MG63 (cell line): ENCODE measurements at regions not wholly inside any gene's neighbourhood (a gene's known extent, or its start where the extent isn't known, plus 50 kb on each side); places are given as distances from the start of the nearest gene placed in this dataset.
"Not testable (repeated sequence)": the region's sequence is repeated elsewhere in the genome, so short reads cannot be mapped to it uniquely, and the experiment has no call there.

ENCODE experiments used
- DNase-seq: peaks from one replicate; pipeline ENCODE4 v3.0.0-alpha.2; 2020
- H3K27me3 ChIP-seq: fragments of 250-450 bp; sonication (Bioruptor Pico); 2 replicates; pipeline ENCODE4 v1.5.1; 2020; ENCODE audit warnings: mild to moderate bottlenecking, moderate library complexity
- H3K36me3 ChIP-seq: fragments of 250-450 bp; sonication (Bioruptor Pico); 2 replicates; pipeline ENCODE4 v1.5.1; 2020; ENCODE audit warnings: mild to moderate bottlenecking, moderate library complexity
- H3K4me3 ChIP-seq: fragments of 250-450 bp; sonication (Bioruptor Pico); 2 replicates; pipeline ENCODE4 v1.5.1; 2020; ENCODE audit warnings: mild to moderate bottlenecking, moderate library complexity
- H3K9me3 ChIP-seq: fragments of 250-450 bp; sonication (Bioruptor Pico); 2 replicates; pipeline ENCODE4 v1.5.1; 2020; ENCODE audit warnings: mild to moderate bottlenecking, moderate library complexity

DNA sequence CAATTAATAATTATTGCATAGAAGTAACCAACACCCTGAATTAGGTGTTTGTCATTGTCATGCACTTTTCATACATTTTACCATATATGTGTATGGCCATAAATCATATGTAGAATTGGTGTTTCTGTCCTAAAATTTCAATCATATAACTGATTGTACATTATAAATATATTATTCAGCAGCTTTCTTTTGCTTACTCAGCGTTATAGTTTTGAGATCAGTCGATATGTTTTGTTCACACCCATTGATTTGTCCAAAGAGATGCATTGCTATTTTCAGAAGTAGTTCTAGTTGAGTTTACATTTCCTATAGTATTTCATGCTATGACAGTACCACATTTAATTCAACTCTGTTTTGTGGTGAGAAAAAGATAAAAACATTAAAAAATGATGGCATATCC is 50.5 kb upstream of the PARP4 start:
- no peaks in the 10 kb centered on the region for H3K9me3 ChIP-seq
- no peak overlapping the region for H3K4me3 ChIP-seq
- DNase-seq, result no peak
- H3K36me3 ChIP-seq, result no peaks in the 10 kb centered on the region
- H3K27me3 ChIP-seq, result no peaks in the 10 kb centered on the region

- peak; percentile 16 for DNase-seq
Observed at GRCh38 chr13:24563971-24564370, 51.4 kb upstream of the PARP4 start.

DNA sequence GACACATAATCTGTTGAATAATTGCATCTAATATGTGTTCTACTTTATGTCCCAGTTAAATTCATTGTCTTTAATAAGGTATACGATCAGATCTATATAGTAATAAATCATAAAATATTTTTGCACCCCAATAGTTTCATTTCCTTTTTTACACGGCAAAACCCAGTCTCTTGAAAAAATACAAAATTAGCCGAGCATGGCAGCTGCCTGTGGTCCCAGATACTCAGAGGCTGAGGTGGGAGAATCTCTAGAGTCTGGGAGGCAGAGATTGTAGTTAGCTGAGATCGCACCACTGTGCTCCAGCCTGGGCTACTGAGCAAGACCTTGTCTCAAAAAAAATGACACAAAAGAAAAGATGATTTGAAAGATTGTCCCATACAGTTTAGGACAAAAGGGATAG is 52.3 kb upstream of the PARP4 start:
- Histone ChIP-seq H3K27me3 (no peaks in the 10 kb centered on the region), H3K9me3 (no peaks in the 10 kb centered on the region), H3K4me3 (no peak overlapping the region), H3K36me3 (no peaks in the 10 kb centered on the region)
- no peak for DNase-seq

More at GRCh38 chr13:24563971-24564370, 51.4 kb upstream of the PARP4 start:
- not testable (repeated sequence) for H3K9me3 ChIP-seq, H3K4me3 ChIP-seq, H3K27me3 ChIP-seq, H3K36me3 ChIP-seq

- H3K36me3 ChIP-seq, H3K27me3 ChIP-seq, DNase-seq, H3K4me3 ChIP-seq, H3K9me3 ChIP-seq: not testable (repeated sequence)
Observed at GRCh38 chr13:24567593-24567992, 55.0 kb upstream of the PARP4 start.

- Histone ChIP-seq H3K27me3 (no peaks in the 10 kb centered on the region), H3K4me3 (no peak overlapping the region), H3K36me3 (no peaks in the 10 kb centered on the region), H3K9me3 (peaks cover 7% of the 10 kb centered on the region)
- DNase-seq, result no peak
Observed at GRCh38 chr13:24574847-24575246, 62.3 kb upstream of the PARP4 start.

DNA sequence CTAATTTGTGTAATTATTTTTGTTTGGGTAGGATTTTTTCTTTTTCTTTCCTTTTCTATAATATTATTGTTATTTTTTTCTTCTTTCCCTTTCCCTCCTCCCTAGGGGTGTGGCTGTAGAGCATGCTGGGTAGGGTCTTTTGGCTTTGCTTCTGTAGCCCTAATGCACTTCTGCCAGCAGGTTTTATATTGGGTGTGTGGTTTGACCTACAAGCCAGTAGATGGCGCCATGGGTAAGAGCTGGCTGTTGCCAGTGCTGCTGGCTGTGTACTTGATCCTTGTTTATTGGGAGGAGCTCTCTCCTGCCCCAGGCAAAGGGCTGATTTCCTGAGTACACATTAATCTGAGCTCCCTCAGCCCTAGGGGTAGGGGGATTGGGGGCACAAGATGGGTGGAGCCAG is 67.7 kb upstream of the PARP4 start:
- peak overlapping the region; percentile 15 for H3K4me3 ChIP-seq
- peak; percentile 23 for DNase-seq
- H3K27me3 ChIP-seq, result not testable (repeated sequence)

DNA sequence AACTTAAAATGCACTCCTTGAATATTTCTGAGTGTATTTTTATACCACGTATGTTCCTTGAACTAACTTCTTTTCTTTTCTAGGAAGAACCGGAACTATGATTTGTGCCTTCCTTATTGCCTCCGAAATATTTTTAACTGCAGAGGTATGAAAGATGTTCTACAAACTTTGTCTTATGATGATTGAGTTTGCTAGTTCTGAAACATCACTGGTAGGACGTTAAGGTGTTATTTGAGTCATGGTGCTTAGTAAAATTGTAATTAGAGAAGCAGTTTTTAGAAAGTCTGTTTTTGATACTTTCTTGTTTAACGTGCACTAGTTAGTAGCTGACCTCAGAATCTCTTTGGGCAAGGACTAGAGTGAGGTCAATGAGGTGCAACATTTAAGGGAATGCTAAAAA is 69.0 kb upstream of the PARP4 start:
- not testable (repeated sequence) for H3K9me3 ChIP-seq, H3K4me3 ChIP-seq, DNase-seq, H3K36me3 ChIP-seq, H3K27me3 ChIP-seq

More for the DNA sequence above, 67.7 kb upstream of the PARP4 start:
- H3K36me3 ChIP-seq, H3K9me3 ChIP-seq: not testable (repeated sequence)

DNA sequence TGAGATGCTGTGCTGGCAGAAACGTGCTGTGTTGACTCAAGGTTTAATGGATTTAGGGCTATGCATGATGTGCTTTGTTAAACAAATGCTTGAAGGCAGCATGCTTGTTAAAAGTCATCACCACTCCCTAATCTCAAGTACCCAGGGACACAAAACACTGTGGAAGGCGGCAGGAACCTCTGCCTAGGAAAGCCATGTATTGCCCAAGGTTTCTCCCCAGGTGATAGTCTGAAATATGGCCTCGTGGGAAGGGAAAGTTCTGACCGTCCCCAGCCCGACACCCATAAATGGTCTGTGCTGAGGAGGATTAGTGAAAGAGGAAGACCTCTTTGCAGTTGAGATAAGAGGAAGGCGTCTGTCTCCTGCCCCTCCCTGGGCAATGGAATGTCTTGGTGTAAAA is 79.1 kb upstream of the PARP4 start:
- DNase-seq, result not testable (repeated sequence)

GRCh38 chr13:24597906-24598670 is 82.1 kb upstream of the ATP12A start:
- H3K9me3 ChIP-seq, DNase-seq, H3K27me3 ChIP-seq, H3K36me3 ChIP-seq, H3K4me3 ChIP-seq: not testable (repeated sequence)

More for the DNA sequence above, 79.1 kb upstream of the PARP4 start:
- H3K27me3 ChIP-seq, H3K4me3 ChIP-seq, H3K9me3 ChIP-seq, H3K36me3 ChIP-seq: not testable (repeated sequence)

DNA sequence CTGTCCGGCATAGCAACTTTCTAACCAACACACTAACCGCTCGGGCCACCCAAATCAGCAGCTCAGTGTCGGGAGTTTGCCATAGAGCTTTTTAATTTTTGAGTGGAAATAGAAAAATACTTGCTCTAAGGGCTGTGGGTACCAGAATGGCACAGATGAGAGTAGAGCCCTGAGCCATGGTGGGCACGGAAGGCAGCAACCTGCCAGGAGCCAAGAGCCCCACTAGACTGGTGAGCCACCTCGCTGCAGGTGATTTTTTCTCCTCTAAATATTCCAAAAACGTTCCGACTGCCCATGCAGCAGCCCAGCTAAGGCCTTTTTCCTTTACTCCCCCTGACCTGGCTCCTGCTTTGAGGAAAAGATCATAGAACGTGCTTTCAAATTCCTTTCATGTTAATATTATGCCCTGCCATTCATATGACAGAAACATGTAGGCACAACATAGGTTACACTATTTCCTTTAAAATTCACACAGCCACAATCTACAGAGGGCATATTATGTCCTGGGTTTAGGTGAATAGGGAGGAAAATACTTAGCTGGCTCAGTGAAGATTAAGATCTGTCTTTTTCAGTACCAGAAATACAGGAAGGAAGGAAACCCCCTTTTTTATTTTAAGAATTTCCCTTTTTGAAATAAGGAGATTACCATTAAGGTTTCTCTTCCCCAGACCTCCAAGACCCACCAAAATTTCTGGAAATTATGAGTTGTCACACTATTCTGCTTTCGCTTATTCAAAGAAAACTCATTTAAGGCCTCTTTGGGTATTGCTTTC is 81.0 kb upstream of the ATP12A start:
- H3K4me3 ChIP-seq, H3K9me3 ChIP-seq, H3K27me3 ChIP-seq, H3K36me3 ChIP-seq, DNase-seq: not testable (repeated sequence)

DNA sequence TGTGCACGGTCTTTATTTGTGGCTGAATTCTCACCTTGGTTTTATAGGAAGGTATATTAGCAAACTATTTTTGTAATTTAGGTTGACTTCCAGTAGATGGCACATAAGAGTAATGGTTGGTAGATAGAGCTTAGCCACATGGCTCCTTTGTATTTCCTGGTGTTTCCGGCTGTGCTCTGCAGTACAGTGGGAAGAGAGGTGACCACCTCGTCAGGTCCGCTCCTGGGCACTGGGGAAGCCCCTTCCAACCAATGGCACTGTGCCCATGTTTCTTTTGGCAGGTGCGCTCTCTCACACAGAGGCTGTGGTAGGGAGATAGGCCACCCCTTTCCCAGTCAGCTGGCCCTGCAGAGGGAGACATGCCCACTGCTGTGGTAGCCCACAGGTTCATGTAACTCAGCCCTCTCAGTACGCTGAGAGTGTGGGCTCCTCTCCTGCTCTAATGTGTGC is 74.3 kb upstream of the ATP12A start:
- Histone ChIP-seq H3K4me3 (no peak overlapping the region), H3K27me3 (no peaks in the 10 kb centered on the region), H3K9me3 (peaks cover 2% of the 10 kb centered on the region; the same call in 1 of the 2 replicates), H3K36me3 (no peaks in the 10 kb centered on the region)
- DNase-seq, result no peak

GRCh38 chr13:24606486-24607170 is 73.6 kb upstream of the ATP12A start:
- Histone ChIP-seq H3K36me3 (no peaks in the 10 kb centered on the region), H3K9me3 (peaks cover 2% of the 10 kb centered on the region; the same call in 1 of the 2 replicates), H3K27me3 (no peaks in the 10 kb centered on the region), H3K4me3 (no peak overlapping the region)
- DNase-seq, result no peak

DNA sequence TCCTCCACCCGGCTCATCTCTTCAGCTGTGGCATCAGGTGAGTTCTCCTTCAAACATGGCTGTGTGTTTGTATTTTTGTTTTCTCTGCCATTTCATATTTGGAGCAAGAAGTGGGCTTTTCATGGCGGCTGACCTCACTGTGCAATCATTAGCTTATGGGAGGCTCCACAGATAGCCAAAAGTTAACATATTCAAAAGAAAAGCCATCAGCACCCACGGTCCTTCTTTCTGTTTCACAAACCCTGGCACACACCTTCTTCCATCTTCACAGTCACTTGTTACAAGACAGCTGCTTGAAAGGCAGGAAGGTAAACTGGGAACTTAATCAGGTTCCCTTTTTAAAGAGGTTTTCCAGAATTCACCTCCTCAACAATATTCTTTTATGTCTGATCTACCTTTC is 69.3 kb upstream of the ATP12A start:
- H3K9me3 ChIP-seq, result no peaks in the 10 kb centered on the region
- DNase-seq, result no peak
- H3K4me3 ChIP-seq, result no peak overlapping the region
- no peaks in the 10 kb centered on the region for H3K27me3 ChIP-seq
- H3K36me3 ChIP-seq, result no peaks in the 10 kb centered on the region

- Histone ChIP-seq H3K27me3 (no peaks in the 10 kb centered on the region), H3K4me3 (no peak overlapping the region), H3K36me3 (no peaks in the 10 kb centered on the region), H3K9me3 (no peaks in the 10 kb centered on the region)
- no peak for DNase-seq
Observed at GRCh38 chr13:24612726-24613125, 67.5 kb upstream of the ATP12A start.

DNA sequence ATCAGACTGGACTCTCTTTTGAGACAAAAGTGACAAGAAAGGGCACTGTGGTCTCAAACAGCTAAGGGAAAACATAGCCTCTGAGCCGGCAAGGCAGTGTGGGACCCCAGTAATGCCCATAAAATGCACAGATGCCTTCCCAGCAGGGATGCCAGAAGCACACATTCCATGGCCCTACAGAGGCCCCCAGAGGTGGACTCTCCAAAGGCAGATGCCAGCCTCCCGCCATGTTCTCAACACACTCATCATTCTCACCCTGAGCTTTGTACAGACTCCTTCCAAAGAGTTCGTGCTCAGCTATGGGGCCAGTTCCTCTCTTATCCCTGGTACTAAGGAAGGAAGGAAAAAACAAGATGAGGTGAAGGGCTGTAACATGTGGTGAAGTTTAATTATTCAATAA is 67.1 kb upstream of the ATP12A start:
- Histone ChIP-seq H3K36me3 (no peaks in the 10 kb centered on the region), H3K27me3 (no peaks in the 10 kb centered on the region), H3K4me3 (no peak overlapping the region), H3K9me3 (no peaks in the 10 kb centered on the region)
- DNase-seq, result no peak

DNA sequence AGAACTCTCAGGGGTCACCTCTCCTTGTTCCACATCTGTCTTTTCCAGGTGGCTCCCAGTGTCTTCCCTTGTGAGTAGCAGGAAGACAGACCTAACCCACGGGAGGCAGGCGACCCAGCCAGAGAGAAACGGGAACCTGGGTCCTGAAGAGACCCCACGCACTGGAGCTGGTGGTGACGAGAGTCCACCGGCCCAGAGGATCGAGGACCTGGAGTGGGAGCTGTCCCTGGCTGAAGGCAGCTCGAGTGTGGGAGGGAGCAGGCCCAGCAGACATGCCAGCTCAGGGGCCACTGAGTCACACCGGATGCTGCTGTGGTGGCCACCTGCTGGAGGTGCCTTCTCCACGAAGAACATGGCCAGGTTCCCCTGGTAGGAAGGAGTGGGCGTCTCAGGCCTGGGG is 66.5 kb upstream of the ATP12A start:
- no peaks in the 10 kb centered on the region for H3K9me3 ChIP-seq
- no peak for DNase-seq
- no peak overlapping the region for H3K4me3 ChIP-seq
- H3K27me3 ChIP-seq, result no peaks in the 10 kb centered on the region
- no peaks in the 10 kb centered on the region for H3K36me3 ChIP-seq

DNA sequence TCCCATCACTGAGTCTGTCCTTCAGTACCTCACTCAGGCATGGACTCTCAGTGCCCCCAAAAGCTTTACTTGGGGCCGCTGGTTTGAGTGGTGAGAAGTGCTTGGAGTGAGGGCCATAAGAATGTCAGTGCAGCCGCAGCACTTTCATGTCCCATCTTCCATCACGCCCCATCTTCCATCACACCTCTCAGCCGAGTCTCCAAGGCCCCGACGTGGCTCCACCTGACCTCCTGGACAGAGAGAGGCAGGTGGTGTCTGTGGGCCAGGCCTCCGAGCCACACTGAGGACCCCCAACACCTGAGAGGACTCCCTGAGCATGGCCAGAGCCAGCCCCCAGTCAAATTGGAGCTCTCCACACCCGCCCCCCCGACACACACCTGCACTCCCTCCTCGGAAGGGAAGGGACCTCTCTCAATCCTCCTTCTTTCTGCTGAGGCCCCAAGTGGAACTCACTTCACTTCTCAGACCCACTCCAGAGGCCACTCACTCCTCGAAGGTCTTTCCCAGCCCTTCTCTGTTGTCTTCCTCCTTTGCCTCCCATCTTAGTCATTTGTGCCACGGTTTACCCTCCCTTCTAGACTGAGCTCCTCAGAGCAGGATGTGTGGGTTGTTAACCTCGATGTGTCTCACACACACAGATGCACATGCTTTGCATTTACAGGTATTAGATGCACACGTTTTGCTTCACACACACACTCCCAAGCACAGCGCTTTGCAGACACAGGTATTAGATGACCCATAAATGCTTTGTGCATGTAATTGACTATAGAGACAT is 65.7 kb upstream of the ATP12A start:
- DNase-seq, result no peak
- Histone ChIP-seq H3K36me3 (no peaks in the 10 kb centered on the region), H3K9me3 (no peaks in the 10 kb centered on the region), H3K4me3 (no peak overlapping the region), H3K27me3 (no peaks in the 10 kb centered on the region)
